ENCODE measurements at regions not wholly inside any gene's neighbourhood (a gene's known extent, or its start where the extent isn't known, plus 50 kb on each side); places are given as distances from the start of the nearest gene placed in this dataset.

DNA sequence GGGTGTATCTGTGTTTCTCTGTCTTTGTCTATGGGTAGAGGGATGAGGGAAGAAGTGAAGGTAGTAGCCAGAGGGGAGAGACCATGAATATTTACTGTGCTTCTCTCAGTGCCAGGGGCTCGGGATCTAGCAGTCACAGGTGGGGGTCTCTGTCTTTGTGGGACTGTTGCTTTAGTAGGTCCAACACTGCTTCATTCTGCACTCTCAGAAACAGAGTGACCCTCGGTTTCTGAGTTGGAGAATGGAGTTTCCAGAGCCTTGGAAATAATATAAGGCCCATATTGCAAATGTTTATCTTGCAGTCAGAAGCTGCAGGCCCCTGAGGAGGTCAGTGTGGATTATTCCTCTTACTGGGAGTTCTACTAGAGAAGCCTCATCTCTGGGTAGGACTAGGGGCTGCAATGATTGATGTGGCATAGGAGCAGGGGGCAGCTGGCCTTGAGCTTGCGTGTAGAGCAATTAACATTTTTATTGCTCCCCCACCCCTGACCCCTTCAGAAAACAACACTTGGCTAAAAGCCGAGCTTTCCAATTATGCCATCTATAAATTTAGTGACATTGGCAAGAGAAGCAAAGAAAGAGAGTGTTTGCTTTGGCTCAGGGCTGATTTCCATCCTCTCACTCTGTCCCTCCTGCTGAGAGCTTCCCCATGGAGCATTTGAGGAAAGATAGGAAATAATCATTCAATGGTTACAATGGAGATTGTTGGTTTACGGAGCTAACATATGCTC is 55.0 kb upstream of the TRPC7 start:
- WGBS, 2 donors = 41 to 51% methylated on average over 5 of the region's 5 CpGs
- DNase-seq (ENCODE audit: low spot score in 2 of 2) = no peak

DNA sequence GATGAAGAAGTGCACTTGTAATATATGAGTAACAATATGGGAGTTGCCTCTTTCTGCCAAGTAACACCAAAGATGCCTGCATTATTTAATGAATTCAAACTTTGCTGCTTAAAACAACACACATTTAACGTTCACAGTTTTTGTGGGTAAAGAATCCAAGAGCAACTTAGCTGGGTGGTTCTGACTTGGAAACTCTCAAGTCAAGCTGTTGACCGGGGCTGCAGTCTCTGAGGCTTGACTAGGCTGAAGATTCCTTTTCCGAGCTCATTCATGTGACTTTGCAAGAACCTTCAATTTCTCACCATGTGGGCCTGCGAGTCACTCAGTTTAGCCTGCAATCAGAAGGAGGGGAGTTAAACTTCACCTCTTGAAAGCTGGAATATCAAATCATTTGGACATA is 53.0 kb upstream of the TRPC7 start:
- intact Hi-C loops (cut with DNase I; ENCODE audit: low total_unique reads) = no loop called here
- TF ChIP-seq CTCF (IDR thresholded peaks at IDR 0.05) = no peak
- TF ChIP-seq POLR2A (IDR thresholded peaks at IDR 0.05) = no peak
- 79 to 85% methylated on average over 4 of the region's 4 CpGs for WGBS, 2 donors
- DNase-seq (ENCODE audit: low spot score in 2 of 2) = no peak
- no peak overlapping the region for H3K4me3 ChIP-seq (ENCODE audit: low read depth, poor library complexity, severe bottlenecking)

More for the DNA sequence above, 55.0 kb upstream of the TRPC7 start:
- intact Hi-C loops (cut with DNase I; ENCODE audit: low total_unique reads) = no loop called here
- no peak overlapping the region for H3K4me3 ChIP-seq (ENCODE audit: low read depth, poor library complexity, severe bottlenecking)
- no peak for TF ChIP-seq CTCF (IDR thresholded peaks at IDR 0.05)
- no peak for TF ChIP-seq POLR2A (IDR thresholded peaks at IDR 0.05)

Data from lower leg skin (tissue), 4 donors.